Upper lobe of right lung (tissue), 1 donor: ENCODE measurements at regions not wholly inside any gene's neighbourhood (a gene's known extent, or its start where the extent isn't known, plus 50 kb on each side); places are given as distances from the start of the nearest gene placed in this dataset.

ENCODE experiments used
- ATAC-seq: fragments of 200-7000 bp; cut with Tn5 transposase; one replicate; pipeline ENCODE4 v1.9.1; 2020; ENCODE audit warnings: mild to moderate bottlenecking, moderate library complexity
- DNase-seq: peaks from one replicate; pipeline ENCODE4 v3.0.0-alpha.2; 2020
- H3K27ac ChIP-seq: fragments of 200-600 bp; one replicate; pipeline ENCODE4 v1.8.0; 2022
- H3K27me3 ChIP-seq: fragments of 200-600 bp; one replicate; pipeline ENCODE4 v1.8.0; 2022; ENCODE audit warnings: mild to moderate bottlenecking
- H3K36me3 ChIP-seq: fragments of 200-600 bp; one replicate; pipeline ENCODE4 v1.8.0; 2022
- H3K4me1 ChIP-seq: fragments of 200-600 bp; one replicate; pipeline ENCODE4 v1.8.0; 2022
- H3K4me3 ChIP-seq: fragments of 200-600 bp; one replicate; pipeline ENCODE4 v1.8.0; 2022; ENCODE audit warnings: mild to moderate bottlenecking
- H3K9me3 ChIP-seq: fragments of 200-600 bp; one replicate; pipeline ENCODE4 v1.8.0; 2022
- CTCF ChIP-seq: fragments of 200-600 bp; IDR thresholded peaks from one replicate; pipeline ENCODE4 v1.8.0; 2022; ENCODE audit warnings: antibody characterized with exemption
- intact Hi-C: fragments of 100-400 bp; cut with DNase I; formaldehyde crosslinking; loops from one replicate; pipeline ENCODE4 v1.11.0; 2022
- donor health status: DM: no; HTN: yes; CAD: no; lungs with severe emphysema.

- peak overlapping the region; percentile 15 for H3K27ac ChIP-seq
- intact Hi-C loops, result no loop called here
- peak; percentile 73 for DNase-seq
- no peak overlapping the region for H3K4me3 ChIP-seq
- no peaks in the 10 kb centered on the region for H3K36me3 ChIP-seq
- ATAC-seq, result peak; percentile 85
- H3K9me3 ChIP-seq, result no peaks in the 10 kb centered on the region
- H3K4me1 ChIP-seq, result no peaks in the 10 kb centered on the region
- H3K27me3 ChIP-seq, result no peaks in the 10 kb centered on the region
- no peak for TF ChIP-seq CTCF
Measured at GRCh38 chr6:14217728-14218518, 100.4 kb downstream of the CD83 start.

- no peak for DNase-seq
- no peak for TF ChIP-seq CTCF
- Histone ChIP-seq H3K36me3 (no peaks in the 10 kb centered on the region), H3K4me1 (no peaks in the 10 kb centered on the region), H3K4me3 (no peak overlapping the region), H3K27ac (peak overlapping the region; percentile 15), H3K27me3 (no peaks in the 10 kb centered on the region), H3K9me3 (no peaks in the 10 kb centered on the region)
- no peak for ATAC-seq
- intact Hi-C loops, result no loop called here
Measured at GRCh38 chr6:14218519-14218800, 100.9 kb downstream of the CD83 start.

- Histone ChIP-seq H3K9me3 (no peaks in the 10 kb centered on the region), H3K27me3 (no peaks in the 10 kb centered on the region), H3K4me3 (no peak overlapping the region), H3K36me3 (no peaks in the 10 kb centered on the region), H3K27ac (no peak overlapping the region), H3K4me1 (no peaks in the 10 kb centered on the region)
- ATAC-seq (no peak), DNase-seq (no peak)
- intact Hi-C loops, result no loop called here
- no peak for TF ChIP-seq CTCF
Measured at GRCh38 chr6:14221564-14222279, 104.2 kb downstream of the CD83 start.

GRCh38 chr6:14222956-14223355, 105.4 kb downstream of the CD83 start:
- Histone ChIP-seq H3K4me3 (no peak overlapping the region), H3K27ac (no peak overlapping the region), H3K9me3 (no peaks in the 10 kb centered on the region), H3K4me1 (no peaks in the 10 kb centered on the region), H3K27me3 (no peaks in the 10 kb centered on the region), H3K36me3 (no peaks in the 10 kb centered on the region)
- ATAC-seq (no peak), DNase-seq (no peak)
- intact Hi-C loops, result no loop called here
- no peak for TF ChIP-seq CTCF

GRCh38 chr6:14224359-14225103, 107.0 kb downstream of the CD83 start:
- no peaks in the 10 kb centered on the region for H3K4me1 ChIP-seq
- intact Hi-C loops, result no loop called here
- H3K36me3 ChIP-seq, result no peaks in the 10 kb centered on the region
- H3K4me3 ChIP-seq, result no peak overlapping the region
- TF ChIP-seq CTCF, result no peak
- ATAC-seq (no peak), DNase-seq (no peak)
- H3K27ac ChIP-seq, result no peak overlapping the region
- H3K9me3 ChIP-seq, result no peaks in the 10 kb centered on the region
- H3K27me3 ChIP-seq, result no peaks in the 10 kb centered on the region
